ENCODE measurements at regions not wholly inside any gene's neighbourhood (a gene's known extent, or its start where the extent isn't known, plus 50 kb on each side); places are given as distances from the start of the nearest gene placed in this dataset.

DNA sequence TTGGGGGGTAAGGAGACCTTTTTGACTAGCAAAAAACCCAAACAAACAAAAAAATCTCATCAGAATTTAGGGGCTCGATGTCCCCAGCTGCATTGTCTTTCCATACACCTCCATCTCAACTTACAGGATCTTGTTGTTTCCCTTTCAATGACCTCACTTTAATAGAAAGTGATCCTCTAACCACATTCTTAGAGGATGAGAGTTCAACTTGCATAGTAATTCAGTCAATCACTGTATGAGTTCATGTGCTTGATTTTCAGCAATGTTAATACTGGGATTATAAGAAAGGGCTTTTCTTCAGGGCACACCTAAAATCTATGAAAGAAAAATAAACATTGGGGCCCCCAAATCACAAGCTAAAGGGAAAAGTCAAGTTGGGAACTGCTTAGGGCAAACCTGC is 1512.0 kb downstream of the SLITRK1 start:
- DNase-seq (ENCODE audit: low read depth), result peak; percentile 45

DNA sequence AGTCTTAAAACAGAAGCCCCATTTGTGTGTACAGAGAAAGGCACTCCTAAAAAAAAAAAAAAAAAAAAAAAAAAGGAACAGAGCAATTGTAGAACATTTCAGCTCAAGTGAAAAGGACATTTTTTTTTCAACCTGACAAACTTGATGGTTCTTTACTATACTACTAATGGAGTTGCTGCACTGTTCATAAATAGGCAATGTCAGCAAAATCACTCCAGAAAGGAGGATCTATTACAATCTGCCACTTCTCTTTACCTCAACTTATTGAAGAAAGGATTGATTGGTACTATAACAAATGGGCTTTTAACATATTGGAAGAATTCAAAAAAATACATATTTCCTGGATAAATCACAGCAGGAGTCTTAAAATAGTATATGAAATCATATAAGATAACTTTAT is 1517.7 kb downstream of the SLITRK1 start:
- no peak for DNase-seq (ENCODE audit: low read depth)

DNA sequence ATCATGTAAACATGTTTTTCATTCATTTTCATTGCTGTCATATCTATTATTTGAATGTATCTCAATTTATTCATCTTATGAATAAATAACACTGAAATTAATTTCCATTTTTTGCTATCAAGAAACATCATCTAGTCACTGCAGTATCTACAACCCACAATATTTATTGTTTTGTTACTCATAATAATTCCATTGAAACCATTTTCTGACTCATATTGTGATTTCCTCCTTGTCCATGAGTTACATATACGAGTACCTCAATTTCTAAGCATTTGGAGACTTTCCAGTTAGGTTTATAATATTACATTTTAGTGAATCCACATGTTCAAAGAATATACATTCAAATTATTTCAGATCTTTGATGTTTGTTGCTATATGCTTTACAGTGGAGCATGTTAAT is 1524.0 kb downstream of the SLITRK1 start:
- peak; percentile 10 for DNase-seq (ENCODE audit: low read depth)

DNA sequence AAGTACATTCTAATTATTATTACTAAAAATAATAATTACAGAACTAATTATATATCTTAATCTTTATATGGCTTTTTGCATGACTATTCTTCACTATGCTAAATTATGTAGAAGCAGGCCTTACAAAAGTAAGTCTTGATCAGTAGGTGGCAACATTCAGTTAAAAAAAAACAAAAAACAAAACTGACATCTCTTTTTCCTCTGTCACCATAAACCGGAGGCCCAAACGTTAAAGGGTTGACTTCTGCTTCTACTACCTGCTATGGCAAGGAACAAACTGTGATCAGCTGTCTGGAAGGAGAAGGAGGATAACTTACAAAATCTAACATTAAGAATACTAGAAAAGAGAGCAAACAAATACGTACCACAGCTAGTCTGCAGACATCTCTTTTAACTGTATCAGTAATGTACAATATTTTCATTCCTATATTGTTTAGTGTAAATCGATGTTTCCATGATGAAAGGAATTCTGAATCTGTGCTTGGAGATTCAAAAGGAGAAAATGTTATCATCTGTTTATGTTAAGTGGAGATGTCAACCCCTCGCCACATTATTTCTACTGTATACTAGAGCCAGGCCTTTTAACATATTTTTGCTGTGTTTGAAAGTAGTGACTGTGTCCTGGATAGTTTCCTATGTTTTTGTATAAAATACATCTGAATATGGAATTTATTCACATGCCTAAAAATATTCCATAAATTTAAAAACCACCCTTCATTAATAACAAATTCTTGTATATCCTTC is 1525.4 kb downstream of the SLITRK1 start:
- DNase-seq (ENCODE audit: low read depth), result no peak

DNA sequence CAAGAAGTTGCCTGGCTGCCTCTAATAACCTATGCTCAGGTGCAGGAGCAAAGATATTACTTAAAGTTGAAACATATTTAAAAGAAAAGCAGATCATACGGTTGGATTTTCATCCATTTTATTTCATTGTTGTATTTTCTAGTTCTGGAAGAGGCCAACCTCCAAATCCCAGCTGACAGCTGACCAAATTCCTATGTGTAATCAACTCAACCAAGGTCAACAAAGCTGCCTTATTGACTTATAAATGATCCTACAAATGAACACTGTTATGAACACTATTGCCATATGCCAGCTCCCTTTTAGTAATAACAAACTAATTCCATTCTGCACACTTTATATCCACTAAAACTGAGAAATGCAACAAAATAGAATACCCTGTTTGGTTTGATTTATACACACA is 1537.4 kb downstream of the SLITRK1 start:
- no peak for DNase-seq (ENCODE audit: low read depth)

DNA sequence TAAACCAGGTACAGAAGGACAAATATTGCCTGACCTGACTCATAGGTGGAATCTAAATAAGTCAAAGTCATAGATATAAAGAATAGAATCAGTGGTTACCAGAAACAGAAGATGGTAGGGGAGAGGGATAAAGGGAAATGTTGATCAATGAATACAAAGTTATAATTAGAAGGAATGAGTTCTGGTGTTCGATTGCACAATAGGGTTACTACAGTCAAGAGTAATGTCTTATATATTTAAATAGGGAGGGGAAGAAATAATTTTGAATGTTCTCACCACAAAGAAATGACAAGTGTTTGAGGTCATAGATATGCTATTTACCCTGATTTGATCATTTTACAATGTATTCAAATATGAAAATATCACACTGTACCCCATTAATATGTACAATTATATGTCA is 1541.2 kb downstream of the SLITRK1 start:
- no peak for DNase-seq (ENCODE audit: low read depth)

DNA sequence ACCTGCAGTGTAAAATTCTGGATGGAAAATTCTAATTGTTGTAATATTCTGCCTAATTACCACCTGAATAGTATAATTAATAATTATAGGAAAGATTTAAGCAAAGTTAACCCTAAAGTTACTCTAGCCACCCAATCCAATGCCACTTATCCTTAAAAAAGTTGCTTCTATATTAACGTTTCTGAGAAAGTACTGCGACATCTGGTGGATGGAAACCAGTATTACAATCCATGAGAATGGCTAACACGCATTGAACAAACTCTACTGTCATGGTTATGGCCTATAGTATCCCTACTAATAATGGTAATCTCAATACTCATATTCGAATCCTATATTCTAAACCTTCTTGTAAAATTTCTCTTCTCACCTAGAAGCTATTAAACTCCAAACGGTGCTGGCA is 1551.8 kb downstream of the SLITRK1 start:
- DNase-seq (ENCODE audit: low read depth), result peak; percentile 20

DNA sequence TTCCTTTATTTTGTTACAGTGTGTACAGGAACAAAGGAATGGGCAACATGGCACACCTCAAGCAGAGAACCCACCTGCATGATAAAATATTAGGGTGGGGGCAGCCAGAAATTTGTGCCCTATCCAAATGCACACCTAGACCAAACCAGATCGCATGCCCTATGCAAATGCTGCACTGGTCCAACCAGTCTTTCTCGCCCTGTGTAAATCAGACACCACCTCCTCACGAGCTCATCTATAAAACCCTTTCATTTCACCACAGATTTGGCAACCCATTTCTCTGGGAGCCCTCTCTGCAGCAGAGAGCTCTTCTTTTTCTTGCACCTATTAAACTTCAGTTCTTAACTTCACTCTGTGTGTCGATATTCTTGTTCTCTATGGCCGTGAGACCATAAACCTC is 1559.2 kb downstream of the SLITRK1 start:
- DNase-seq (ENCODE audit: low read depth), result no peak

DNA sequence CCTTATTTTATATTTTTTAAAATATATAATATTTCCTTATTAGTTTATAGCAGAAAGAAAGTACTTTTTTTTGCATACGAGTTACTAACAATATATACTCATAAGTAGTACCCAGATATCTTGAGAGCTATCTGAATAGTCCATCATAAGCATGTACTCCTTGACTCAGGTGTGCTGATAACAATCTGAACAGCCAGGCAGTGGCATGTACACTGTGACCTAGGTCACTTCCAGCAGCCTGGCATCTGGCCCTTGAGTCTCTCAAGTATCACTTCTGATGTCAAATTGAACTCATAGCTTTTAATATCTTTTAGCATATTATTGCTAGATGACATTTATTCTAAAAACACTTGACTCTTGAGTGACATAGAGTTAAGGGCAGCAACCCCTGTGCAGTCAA is 1576.7 kb downstream of the SLITRK1 start:
- DNase-seq (ENCODE audit: low read depth), result no peak

DNA sequence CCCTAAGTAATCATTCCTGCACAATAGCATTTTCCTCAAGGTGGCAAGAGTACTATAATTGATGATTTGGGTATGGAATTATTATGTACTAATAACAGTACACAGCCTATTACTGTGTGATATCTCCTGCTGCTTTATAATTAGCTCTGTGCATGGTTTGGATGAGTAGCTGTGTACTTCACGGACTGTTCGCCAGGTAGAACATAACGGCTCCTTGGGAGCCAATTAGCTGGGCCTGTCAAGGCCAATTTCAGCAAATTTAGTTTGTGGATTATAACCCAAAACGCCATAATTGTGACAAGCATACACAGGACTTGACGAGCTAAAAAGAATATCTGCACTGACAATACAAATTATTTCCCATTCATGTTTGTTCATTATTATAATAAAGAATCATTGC is 1584.2 kb downstream of the SLITRK1 start:
- no peak for DNase-seq (ENCODE audit: low read depth)

DNA sequence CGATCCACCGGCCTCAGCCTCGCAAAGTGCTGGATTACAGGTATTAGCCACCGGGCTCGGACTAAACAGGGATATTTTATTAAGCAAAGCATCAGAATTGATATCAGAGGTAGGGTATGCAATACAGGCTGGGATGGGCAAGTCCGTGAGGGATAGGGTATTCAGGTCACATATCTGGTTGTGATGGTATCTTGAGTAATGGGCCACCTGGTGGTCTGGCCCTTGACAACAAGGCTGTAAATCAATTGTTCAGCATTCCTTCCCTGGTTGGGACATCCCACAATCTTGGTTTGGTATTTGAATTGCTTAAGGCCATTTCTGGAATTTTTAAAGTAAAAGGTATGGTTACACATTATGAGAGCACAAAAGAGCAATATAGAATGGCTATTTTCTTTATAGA is 1588.0 kb downstream of the SLITRK1 start:
- no peak for DNase-seq (ENCODE audit: low read depth)

DNA sequence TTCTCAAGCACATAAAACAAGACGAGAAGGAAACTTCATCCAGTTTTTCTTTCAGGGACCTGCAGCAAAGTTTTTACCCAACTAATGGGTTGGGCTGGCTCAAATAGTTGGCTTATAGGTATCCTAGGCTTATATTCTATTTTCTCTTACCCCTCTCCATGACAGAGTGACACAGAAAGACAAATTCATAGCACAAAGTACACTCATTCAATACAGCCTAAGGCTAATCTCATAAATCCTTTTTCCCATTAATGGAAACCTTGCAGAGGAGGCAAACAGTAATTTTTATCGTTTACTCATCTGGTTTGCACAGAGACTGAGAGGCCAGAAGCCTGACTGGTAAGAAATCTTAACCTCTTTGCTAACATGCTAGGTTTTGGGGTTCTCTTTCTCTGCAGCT is 1589.9 kb downstream of the SLITRK1 start:
- DNase-seq (ENCODE audit: low read depth), result no peak

DNA sequence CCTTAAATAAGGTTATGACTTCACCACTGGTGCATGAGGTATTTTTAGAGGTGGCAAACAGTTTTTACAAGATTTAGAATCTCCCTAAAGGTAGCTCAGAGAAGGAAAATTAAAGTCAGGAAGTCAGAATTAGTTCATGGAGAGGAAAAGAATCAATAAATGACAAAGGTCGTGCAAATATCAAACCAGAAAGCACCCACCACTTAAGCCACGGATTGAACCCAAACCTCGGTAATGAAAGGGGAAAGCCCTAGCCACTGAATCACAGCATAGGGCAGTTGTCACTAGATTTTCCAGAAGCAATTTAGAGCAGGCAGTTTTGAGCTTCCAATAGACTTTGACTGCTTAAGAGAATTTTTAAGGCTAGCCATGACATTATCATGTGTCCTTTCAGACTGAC is 1590.4 kb downstream of the SLITRK1 start:
- no peak for DNase-seq (ENCODE audit: low read depth)

DNA sequence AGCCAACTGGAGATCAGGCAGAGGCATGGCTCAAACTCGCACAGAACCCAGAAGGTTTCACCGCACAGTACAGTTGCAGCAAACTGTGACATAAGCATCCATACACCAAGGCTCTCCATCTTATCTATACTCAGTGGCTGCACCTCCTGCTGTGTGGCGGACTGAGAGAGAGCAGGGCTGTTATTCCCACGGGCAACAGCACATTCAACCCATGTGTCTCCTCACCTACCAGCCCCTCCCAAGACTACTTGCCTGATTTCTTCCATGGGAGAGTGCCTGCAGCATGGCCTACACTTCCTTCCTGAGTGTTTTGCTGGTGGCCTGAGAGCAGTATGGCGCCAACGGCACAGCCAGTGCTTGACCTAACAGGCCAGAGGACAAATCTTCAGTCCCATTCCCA is 1606.6 kb downstream of the SLITRK1 start:
- no peak for DNase-seq (ENCODE audit: low read depth)

DNA sequence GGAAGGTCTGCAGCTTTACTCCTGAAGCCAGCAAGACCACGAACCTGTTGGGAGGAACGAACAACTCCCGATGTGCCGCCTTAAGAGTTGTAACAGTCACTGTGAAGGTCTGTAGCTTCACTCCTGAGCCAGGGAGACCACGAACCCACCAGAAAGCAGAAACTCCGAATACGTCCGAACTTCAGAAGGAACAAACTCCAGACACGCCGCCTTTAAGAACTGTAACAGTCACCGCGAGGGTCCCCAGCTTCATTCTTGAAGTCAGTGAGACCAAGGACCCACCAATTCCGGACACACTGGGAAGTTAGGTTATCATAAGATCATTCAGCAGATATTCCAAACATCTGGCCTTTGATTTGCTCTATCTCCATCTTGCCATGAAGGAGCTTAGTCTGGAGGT is 1623.0 kb downstream of the SLITRK1 start:
- no peak for DNase-seq (ENCODE audit: low read depth)

DNA sequence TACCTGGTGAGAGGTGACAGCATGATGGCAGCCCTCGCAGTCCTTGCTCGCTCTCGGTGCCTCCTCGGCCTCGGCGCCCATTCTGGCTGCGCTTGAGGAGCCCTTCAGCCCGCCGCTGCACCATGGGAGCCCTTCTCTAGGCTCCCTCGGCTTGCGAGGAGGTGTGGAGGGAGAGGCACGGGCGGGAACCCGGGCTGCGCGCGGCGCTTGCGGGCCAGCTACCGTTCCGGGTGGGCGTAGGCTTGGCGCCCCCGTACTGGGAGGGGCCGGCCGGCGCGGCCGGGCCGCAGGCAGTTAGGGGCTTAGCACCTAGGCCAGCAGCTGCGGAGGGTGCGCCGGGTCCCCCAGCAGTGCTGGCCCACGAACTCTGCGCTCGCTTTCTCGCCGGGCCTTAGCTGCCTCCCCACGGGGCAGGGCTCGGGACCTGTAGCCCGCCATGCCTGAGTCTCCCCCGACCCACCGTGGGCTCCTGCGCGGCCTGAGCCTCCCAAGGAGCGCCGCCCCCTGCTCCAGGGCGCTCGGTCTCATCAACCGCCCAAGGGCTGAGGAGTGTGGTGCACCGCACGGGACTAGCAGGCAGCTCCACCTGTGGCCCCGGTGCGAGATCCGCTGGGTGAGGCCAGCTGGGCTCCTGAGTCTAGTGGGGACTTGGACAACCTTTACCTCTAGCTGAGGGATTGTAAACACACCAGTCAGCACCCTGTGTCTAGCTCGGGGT is 1624.3 kb downstream of the SLITRK1 start:
- DNase-seq (ENCODE audit: low read depth), result no peak

DNA sequence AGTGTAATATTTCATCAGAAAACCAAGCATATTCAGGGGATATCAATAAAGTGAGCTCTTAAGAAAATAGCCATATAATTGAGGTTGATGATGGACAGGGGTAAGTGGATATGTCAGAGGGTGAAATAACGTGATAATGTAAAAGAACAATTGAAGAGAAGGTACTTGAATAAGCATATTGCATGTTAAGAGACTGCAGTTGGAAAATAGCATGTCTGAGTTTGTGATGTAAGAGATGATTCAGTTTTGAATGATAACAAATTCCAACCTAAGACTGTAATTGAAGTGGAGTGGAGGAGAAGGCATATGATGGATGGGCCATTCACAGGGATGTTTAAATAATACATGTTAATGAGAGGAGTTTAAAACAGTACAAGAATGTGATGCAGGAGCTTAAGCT is 1633.5 kb downstream of the SLITRK1 start:
- DNase-seq (ENCODE audit: low read depth), result no peak

DNA sequence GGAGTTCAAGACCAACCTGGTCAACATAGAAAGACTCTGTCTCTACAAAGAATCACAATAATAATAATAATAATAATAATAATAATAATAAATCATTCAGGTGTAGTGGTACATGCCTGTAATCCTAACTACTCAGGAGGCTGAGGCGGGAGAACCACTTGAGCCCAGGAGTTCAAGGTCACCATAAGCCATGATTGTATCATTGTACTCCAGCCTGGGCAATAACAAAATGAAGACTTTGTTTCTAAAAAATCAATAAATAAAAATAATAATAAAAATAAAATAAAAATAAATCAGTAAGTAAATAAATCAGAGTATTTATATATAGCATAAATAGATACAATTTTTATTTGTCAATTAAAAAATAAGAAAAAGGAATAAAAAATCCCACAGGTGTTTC is 1636.4 kb downstream of the SLITRK1 start:
- DNase-seq (ENCODE audit: low read depth), result no peak

DNA sequence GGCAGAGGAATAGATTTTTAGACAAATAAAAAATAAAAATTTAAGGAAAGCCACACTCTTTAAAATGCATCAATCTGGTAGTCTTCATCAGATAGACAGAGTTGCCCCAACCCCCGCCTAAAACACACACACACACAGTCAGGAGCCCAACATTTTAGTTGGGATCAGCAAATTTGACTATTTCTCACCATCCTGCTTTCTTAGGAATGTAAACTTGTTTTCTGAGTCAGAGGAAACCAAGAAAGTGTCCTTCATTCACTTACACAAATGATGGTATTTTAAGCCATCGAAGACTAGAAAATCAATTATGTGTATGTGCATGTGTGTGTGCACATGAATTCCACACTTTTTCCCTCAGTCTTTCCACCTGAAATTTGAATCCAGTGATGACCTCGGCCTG is 1657.5 kb downstream of the SLITRK1 start:
- no peak for DNase-seq (ENCODE audit: low read depth)

DNA sequence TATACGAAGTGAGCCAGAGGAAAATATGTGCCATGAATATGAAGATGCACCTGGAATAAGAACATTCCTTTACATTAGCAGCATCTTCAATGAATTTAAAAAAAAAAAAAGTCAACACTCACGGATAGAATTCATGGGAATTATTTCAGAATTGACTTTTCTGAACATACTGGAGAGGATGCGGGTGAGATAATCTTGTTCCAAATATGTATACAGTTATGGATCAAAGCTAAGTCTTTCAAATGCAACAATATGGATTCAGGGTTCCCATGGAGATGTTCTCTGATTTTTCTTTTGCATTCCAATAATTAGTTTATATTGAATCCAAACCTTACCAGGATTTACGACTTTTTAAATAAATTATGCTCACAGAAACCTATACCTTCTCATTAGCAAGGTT is 1660.7 kb downstream of the SLITRK1 start:
- DNase-seq (ENCODE audit: low read depth), result no peak

DNA sequence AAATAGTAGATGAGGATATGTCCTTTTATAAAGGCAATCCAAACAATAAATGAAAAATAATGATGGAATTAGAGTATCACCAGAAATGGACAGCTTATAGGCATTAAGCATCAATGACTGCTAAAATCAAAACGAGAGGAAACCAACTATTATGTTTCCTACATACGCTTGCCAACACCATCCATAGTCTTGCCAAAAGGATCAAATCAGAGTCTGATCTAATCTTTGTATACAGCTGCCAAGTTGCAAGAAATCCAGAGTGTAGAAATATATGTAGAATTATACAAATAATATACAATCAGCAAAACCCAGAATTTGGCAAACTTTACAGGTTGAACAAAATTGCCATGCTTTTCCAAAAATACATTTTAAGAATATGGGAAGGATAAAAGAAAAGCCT is 1661.6 kb downstream of the SLITRK1 start:
- no peak for DNase-seq (ENCODE audit: low read depth)

DNA sequence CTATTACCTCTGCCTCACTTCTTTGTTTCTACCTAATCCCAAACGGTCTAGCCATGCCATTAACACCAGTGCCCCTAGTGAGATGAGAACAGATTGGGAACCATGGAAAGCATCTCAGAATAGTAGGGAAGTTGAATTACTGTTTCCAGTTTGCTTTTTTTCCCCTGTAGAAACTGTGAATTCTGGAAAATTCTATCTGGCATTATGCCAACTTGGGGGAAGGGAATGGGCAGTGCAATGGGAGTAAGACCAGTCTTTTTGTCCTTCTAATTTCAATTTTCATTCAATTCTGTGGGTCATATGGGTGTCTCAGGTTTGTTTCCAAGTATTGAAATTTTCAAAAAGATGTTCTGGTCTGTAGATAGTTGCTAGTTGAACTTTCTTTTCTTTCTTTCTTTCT is 1666.1 kb downstream of the SLITRK1 start:
- no peak for DNase-seq (ENCODE audit: low read depth)

DNA sequence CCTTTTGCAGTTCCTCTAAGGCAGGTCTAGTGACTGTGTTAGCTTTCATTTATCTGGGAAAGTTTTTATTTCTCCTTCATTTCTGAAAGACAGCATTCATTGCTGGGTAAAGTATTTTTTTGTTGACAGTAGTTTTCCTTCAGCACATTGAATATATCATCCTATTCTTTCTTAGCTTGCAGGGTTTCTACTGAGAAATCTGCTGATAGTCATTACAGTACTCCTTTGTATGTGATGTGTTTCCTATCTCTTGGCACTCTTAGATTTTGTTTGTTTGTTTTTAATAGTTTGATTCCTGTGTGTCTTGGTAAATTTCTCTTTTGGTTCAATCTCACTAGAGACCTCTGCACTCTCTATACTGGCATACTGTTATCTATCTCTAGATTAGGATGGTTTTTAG is 1667.9 kb downstream of the SLITRK1 start:
- no peak for DNase-seq (ENCODE audit: low read depth)

DNA sequence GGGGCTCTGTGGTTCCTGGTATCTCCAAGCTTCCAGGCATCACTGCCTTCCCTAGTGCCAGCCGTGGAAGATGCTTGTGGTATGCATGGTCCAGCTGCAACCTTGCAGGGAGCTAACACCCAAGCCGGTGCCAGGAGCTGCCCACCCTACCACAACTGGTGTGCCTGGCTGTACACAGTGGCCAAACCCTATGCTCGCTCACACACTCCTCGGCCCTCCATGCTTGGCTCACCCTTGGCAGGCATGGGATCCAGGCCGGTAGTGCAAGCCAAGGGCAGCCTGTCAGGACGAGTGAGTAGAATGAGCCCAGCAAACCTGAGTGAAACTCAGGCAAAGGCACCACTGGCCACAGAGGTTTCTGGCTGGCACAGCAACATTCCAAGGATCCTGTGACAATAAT is 1676.0 kb downstream of the SLITRK1 start:
- no peak for DNase-seq (ENCODE audit: low read depth)

Measured in iris pigment epithelial cell (primary cell).